CD14-positive monocyte (primary cell): ENCODE measurements at regions not wholly inside any gene's neighbourhood (a gene's known extent, or its start where the extent isn't known, plus 50 kb on each side); places are given as distances from the start of the nearest gene placed in this dataset.

Experiments
- DNase-seq, 3 donors: peaks; one replicate each; pipeline ENCODE4 v3.0.0-alpha.2; 2011 to 2022
- H2AFZ ChIP-seq: 2 replicates; pipeline ENCODE4 v1.6.0; 2012; ENCODE audit warnings: mild to moderate bottlenecking, low read depth, low read length, inconsistent platforms; ENCODE audit not compliant: insufficient read depth, poor library complexity, severe bottlenecking
- H3K27ac ChIP-seq, 2 donors: 1 replicate in 1 of 2; 2 replicates in 1 of 2; pipeline ENCODE4 v1.5.1; 2012 to 2013; ENCODE audit warnings: low read length in 2 of 2, control low read depth in 1 of 2, inconsistent platforms in 1 of 2, low read depth in 1 of 2, mild to moderate bottlenecking in 1 of 2
- H3K27me3 ChIP-seq, 2 donors: one replicate each; pipeline versions ENCODE4 v1.6.0 to v1.6.1; 2011 to 2013; ENCODE audit warnings: low read length in 2 of 2; ENCODE audit not compliant: control insufficient read depth in 2 of 2, insufficient read depth in 2 of 2
- H3K36me3 ChIP-seq, 2 donors: replicated peaks in 1 of 2; 1 replicate in 1 of 2; 2 replicates in 1 of 2; pipeline versions ENCODE4 v1.5.1 to v1.6.1; 2012 to 2013; ENCODE audit warnings: low read length in 2 of 2, control low read depth in 1 of 2, inconsistent platforms in 1 of 2, mild to moderate bottlenecking in 1 of 2; ENCODE audit not compliant: insufficient read depth in 2 of 2, control insufficient read depth in 1 of 2
- H3K4me1 ChIP-seq, 2 donors: 1 replicate in 1 of 2; 2 replicates in 1 of 2; pipeline versions ENCODE4 v1.5.1 to v1.6.1; 2012 to 2013; ENCODE audit warnings: low read length in 2 of 2, control low read depth in 1 of 2, inconsistent platforms in 1 of 2, mild to moderate bottlenecking in 1 of 2, moderate library complexity in 1 of 2; ENCODE audit not compliant: insufficient read depth in 2 of 2, control insufficient read depth in 1 of 2
- H3K4me2 ChIP-seq: replicated peaks from 2 replicates; pipeline ENCODE3; 2012; ENCODE audit warnings: low read length, moderate library complexity, mild to moderate bottlenecking; ENCODE audit not compliant: poor library complexity, severe bottlenecking; ENCODE audit errors: extremely low read depth
- H3K4me3 ChIP-seq, 3 experiments: fragments of 200-600 bp in 1 of 3; sonication (generic) in 1 of 3; replicated peaks in 1 of 3; 1 replicate in 2 of 3; 2 replicates in 1 of 3; pipeline ENCODE4 v1.5.1; 2011 to 2013; ENCODE audit warnings: low read length in 3 of 3, mild to moderate bottlenecking in 3 of 3, control low read depth in 2 of 3, low read depth in 2 of 3, inconsistent platforms in 1 of 3, moderate library complexity in 1 of 3
- H3K79me2 ChIP-seq: 2 replicates; pipeline ENCODE4 v1.6.0; 2012; ENCODE audit warnings: mild to moderate bottlenecking, control low read depth, inconsistent platforms, low read length, moderate library complexity; ENCODE audit not compliant: insufficient read depth
- H3K9ac ChIP-seq: 2 replicates; pipeline ENCODE4 v1.6.0; 2017; ENCODE audit warnings: low read length, mild to moderate bottlenecking; ENCODE audit not compliant: insufficient read depth, poor library complexity, severe bottlenecking
- H3K9me3 ChIP-seq, 2 donors: replicated peaks in 1 of 2; 1 replicate in 1 of 2; 2 replicates in 1 of 2; pipeline versions ENCODE4 v1.5.1 to v1.6.1; 2012 to 2013; ENCODE audit warnings: low read length in 2 of 2, control low read depth in 1 of 2; ENCODE audit not compliant: control insufficient read depth in 1 of 2, insufficient read depth in 1 of 2
- H4K20me1 ChIP-seq: 2 replicates; pipeline ENCODE4 v1.6.0; 2012; ENCODE audit warnings: mild to moderate bottlenecking, low read length, control low read depth, moderate library complexity; ENCODE audit not compliant: insufficient read depth
- H3K27ac Mint-ChIP-seq, 7 donors: one replicate each; pipeline ENCODE4 v1.8.0; 2020; ENCODE audit warnings: mild to moderate bottlenecking in 7 of 7, mixed read lengths in 7 of 7, moderate library complexity in 6 of 7, inconsistent platforms in 2 of 7
- H3K27me3 Mint-ChIP-seq, 3 donors: one replicate each; pipeline ENCODE4 v1.8.0; 2021 to 2022; ENCODE audit warnings: low read depth in 3 of 3, mild to moderate bottlenecking in 3 of 3, mixed read lengths in 3 of 3, moderate library complexity in 3 of 3, inconsistent platforms in 1 of 3
- H3K36me3 Mint-ChIP-seq, 2 donors: one replicate each; pipeline ENCODE4 v1.8.0; 2020; ENCODE audit warnings: mixed read lengths in 2 of 2, inconsistent platforms in 1 of 2, mild to moderate bottlenecking in 1 of 2
- H3K4me1 Mint-ChIP-seq: one replicate; pipeline ENCODE4 v1.8.0; 2020; ENCODE audit warnings: mild to moderate bottlenecking, mixed read lengths
- H3K4me3 Mint-ChIP-seq, 2 donors: one replicate each; pipeline ENCODE4 v1.8.0; 2020; ENCODE audit warnings: mild to moderate bottlenecking in 2 of 2, mixed read lengths in 2 of 2, moderate library complexity in 1 of 2
- H3K9me3 Mint-ChIP-seq, 7 donors: one replicate each; pipeline ENCODE4 v1.8.0; 2020 to 2022; ENCODE audit warnings: mixed read lengths in 7 of 7, mild to moderate bottlenecking in 6 of 7, moderate library complexity in 6 of 7, inconsistent platforms in 2 of 7
- WGBS: methylation state at CpG from one replicate; pipeline ENCODE4 v1.1.5; 2013; ENCODE audit warnings: missing lambda C conversion rate; ENCODE audit not compliant: insufficient coverage; 5-methylcytosine and 5-hydroxymethylcytosine counted together
- intact Hi-C, 2 donors: fragments of 100-400 bp; cut with micrococcal nuclease; formaldehyde crosslinking; loops; one replicate each; pipeline versions ENCODE4 v1.15.0 to v1.15.1; 2023
- TF ChIP-seq, protein P1 (sequence below): fragments of 200-600 bp; IDR thresholded peaks from one replicate; pipeline ENCODE4 v1.8.0; 2022; ENCODE audit warnings: antibody characterized with exemption, mild to moderate bottlenecking

- Mint-ChIP-seq H3K27ac (no peak overlapping the region), H3K4me1 (peaks cover 2% of the 10 kb centered on the region), H3K36me3 (no peaks in the 10 kb centered on the region), H3K9me3 (peaks cover 12 to 37% (median 33%) of the 10 kb centered on the region in 7 donors), H3K27me3 (peaks cover 7 to 21% (median 10%) of the 10 kb centered on the region in 3 donors), H3K4me3 (no peak overlapping the region)
- WGBS: 90% methylated on average over 2 of the region's 4 CpGs
- Histone ChIP-seq H3K9ac (no peak overlapping the region), H3K79me2 (no peaks in the 10 kb centered on the region), H3K36me3 (no peaks in the 10 kb centered on the region), H3K4me3 (no peak overlapping the region), H3K27me3 (peaks cover 0 to 5% of the 10 kb centered on the region in 2 donors), H2AFZ (no peak overlapping the region), H3K4me2 (no peak overlapping the region), H4K20me1 (no peaks in the 10 kb centered on the region), H3K4me1 (no peaks in the 10 kb centered on the region), H3K9me3 (peaks cover 12 to 31% of the 10 kb centered on the region in 2 donors), H3K27ac (no peak overlapping the region)
- TF ChIP-seq, protein P1, sequence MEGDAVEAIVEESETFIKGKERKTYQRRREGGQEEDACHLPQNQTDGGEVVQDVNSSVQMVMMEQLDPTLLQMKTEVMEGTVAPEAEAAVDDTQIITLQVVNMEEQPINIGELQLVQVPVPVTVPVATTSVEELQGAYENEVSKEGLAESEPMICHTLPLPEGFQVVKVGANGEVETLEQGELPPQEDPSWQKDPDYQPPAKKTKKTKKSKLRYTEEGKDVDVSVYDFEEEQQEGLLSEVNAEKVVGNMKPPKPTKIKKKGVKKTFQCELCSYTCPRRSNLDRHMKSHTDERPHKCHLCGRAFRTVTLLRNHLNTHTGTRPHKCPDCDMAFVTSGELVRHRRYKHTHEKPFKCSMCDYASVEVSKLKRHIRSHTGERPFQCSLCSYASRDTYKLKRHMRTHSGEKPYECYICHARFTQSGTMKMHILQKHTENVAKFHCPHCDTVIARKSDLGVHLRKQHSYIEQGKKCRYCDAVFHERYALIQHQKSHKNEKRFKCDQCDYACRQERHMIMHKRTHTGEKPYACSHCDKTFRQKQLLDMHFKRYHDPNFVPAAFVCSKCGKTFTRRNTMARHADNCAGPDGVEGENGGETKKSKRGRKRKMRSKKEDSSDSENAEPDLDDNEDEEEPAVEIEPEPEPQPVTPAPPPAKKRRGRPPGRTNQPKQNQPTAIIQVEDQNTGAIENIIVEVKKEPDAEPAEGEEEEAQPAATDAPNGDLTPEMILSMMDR: no peak
- intact Hi-C loops: no loop called here
- DNase-seq: no peak
Observed at GRCh38 chr21:32861866-32862265, 90.3 kb upstream of the PAXBP1 start.

- Mint-ChIP-seq H3K9me3 (peaks cover 0 to 6% (median 4%) of the 10 kb centered on the region in 7 donors), H3K27ac (no peak overlapping the region)
- 87% methylated on average over 4 of the region's 4 CpGs for WGBS
Observed at GRCh38 chr21:32867597-32867996, 96.0 kb upstream of the PAXBP1 start.

More at GRCh38 chr21:32867597-32867996, 96.0 kb upstream of the PAXBP1 start:
- Histone ChIP-seq H3K4me3 (no peak overlapping the region), H3K4me1 (no peaks in the 10 kb centered on the region), H3K9me3 (no peaks in the 10 kb centered on the region), H3K9ac (no peak overlapping the region), H2AFZ (no peak overlapping the region), H3K4me2 (no peak overlapping the region), H4K20me1 (no peaks in the 10 kb centered on the region), H3K79me2 (no peaks in the 10 kb centered on the region), H3K27me3 (peaks cover 0 to 4% of the 10 kb centered on the region in 2 donors), H3K36me3 (no peaks in the 10 kb centered on the region), H3K27ac (no peak overlapping the region)
- no peaks in the 10 kb centered on the region for H3K4me1 Mint-ChIP-seq
- H3K4me3 Mint-ChIP-seq: no peak overlapping the region
- TF ChIP-seq, protein P1: no peak
- peaks cover 10 to 20% (median 12%) of the 10 kb centered on the region in 3 donors for H3K27me3 Mint-ChIP-seq
- intact Hi-C loops: no loop called here
- DNase-seq: no peak
- H3K36me3 Mint-ChIP-seq: no peaks in the 10 kb centered on the region
